ENCODE measurements at regions not wholly inside any gene's neighbourhood (a gene's known extent, or its start where the extent isn't known, plus 50 kb on each side); places are given as distances from the start of the nearest gene placed in this dataset.

- ATAC-seq = no peak
- no peak overlapping the region for H3K4me3 ChIP-seq
- H3K36me3 ChIP-seq = no peaks in the 10 kb centered on the region
- no peaks in the 10 kb centered on the region for H3K9me3 ChIP-seq
- no peak overlapping the region for H3K27ac ChIP-seq
- H3K27me3 ChIP-seq = no peaks in the 10 kb centered on the region
- TF ChIP-seq POLR2AphosphoS5 (IDR thresholded peaks at IDR 0.05) (no peak), POLR2A (IDR thresholded peaks at IDR 0.05) (no peak), EP300 (IDR thresholded peaks at IDR 0.05) (no peak)
- TF ChIP-seq, protein P1, sequence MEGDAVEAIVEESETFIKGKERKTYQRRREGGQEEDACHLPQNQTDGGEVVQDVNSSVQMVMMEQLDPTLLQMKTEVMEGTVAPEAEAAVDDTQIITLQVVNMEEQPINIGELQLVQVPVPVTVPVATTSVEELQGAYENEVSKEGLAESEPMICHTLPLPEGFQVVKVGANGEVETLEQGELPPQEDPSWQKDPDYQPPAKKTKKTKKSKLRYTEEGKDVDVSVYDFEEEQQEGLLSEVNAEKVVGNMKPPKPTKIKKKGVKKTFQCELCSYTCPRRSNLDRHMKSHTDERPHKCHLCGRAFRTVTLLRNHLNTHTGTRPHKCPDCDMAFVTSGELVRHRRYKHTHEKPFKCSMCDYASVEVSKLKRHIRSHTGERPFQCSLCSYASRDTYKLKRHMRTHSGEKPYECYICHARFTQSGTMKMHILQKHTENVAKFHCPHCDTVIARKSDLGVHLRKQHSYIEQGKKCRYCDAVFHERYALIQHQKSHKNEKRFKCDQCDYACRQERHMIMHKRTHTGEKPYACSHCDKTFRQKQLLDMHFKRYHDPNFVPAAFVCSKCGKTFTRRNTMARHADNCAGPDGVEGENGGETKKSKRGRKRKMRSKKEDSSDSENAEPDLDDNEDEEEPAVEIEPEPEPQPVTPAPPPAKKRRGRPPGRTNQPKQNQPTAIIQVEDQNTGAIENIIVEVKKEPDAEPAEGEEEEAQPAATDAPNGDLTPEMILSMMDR (IDR thresholded peaks at IDR 0.05) = no peak
- peaks cover 0 to 26% (median 0%) of the 10 kb centered on the region in 3 donors for H3K4me1 ChIP-seq
Measured at GRCh38 chr3:15889936-15890335, 92.2 kb upstream of the ANKRD28 start.

DNA sequence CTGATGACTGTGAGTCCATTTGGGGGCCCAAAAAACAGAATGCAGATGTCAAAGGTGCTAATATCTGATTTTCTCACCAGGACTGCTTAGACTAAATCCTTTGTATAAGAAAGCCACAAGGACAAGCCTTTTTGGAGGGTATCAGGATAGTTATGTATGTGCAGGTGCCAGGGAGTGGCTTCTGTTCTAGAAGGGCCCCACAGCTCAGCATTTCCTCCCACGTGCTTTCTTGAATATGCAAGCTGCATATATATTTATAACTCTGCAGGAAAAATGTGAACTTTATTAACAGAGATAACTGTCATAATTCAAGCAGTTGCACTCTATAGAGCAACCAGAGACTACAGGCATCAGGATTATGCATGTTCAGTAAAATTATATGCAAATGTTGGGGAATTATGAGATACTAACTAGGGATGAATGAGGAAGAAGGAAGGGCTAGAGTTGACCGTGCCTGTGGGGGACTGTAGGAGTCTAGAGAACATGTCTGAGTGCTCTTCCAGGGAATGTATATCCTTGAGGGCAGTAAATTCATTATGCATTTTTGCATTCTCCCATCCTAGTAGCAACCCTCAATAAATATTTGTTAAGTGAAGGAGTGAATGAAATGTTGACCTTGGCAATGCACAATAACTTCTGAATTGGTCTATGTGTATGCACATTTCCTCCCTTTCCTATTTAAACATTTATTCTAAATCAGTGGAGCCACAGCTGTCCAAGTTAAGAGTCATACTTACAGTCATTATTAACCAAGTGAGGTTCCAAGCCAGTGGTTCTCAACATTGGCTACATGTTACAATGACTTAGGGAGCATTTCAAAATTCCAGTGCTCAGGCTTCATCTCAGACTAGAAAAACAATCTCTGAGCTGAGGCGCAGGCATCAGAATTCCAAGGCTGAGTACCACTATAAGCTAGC lies 94.8 kb upstream of the ANKRD28 start:
- Histone ChIP-seq H3K9me3 (peaks cover 0 to 11% (median 0%) of the 10 kb centered on the region in 3 donors), H3K36me3 (no peaks in the 10 kb centered on the region), H3K4me1 (peaks cover 0 to 27% (median 0%) of the 10 kb centered on the region in 3 donors), H3K27ac (peak overlapping the region in 3 of 4 donors; percentile 75 to 87 (median 82)), H3K4me3 (no peak overlapping the region), H3K27me3 (no peaks in the 10 kb centered on the region)
- no peak for ATAC-seq
- 63 to 85% methylated on average over 3 of the region's 3 CpGs for WGBS, 2 donors (ENCODE audit: low coverage in 1 of 2)
- TF ChIP-seq POLR2A (IDR thresholded peaks at IDR 0.05) (no peak), EP300 (IDR thresholded peaks at IDR 0.05) (no peak), POLR2AphosphoS5 (IDR thresholded peaks at IDR 0.05) (no peak)
- TF ChIP-seq, protein P1 (IDR thresholded peaks at IDR 0.05) = no peak

GRCh38 chr3:15894382-15894781 lies 96.6 kb upstream of the ANKRD28 start:
- Histone ChIP-seq H3K9me3 (peaks cover 0 to 11% (median 0%) of the 10 kb centered on the region in 3 donors), H3K27ac (peak overlapping the region; percentile 68 to 87 (median 78)), H3K36me3 (no peaks in the 10 kb centered on the region), H3K4me3 (no peak overlapping the region), H3K4me1 (peaks cover 0 to 27% (median 0%) of the 10 kb centered on the region in 3 donors), H3K27me3 (no peaks in the 10 kb centered on the region)
- no peak for ATAC-seq
- 60 to 86% methylated on average over 2 of the region's 2 CpGs for WGBS, 2 donors (ENCODE audit: low coverage in 1 of 2)
- TF ChIP-seq POLR2A (IDR thresholded peaks at IDR 0.05) (no peak), EP300 (IDR thresholded peaks at IDR 0.05) (no peak), POLR2AphosphoS5 (IDR thresholded peaks at IDR 0.05) (no peak)
- TF ChIP-seq, protein P1 (IDR thresholded peaks at IDR 0.05) = no peak

DNA sequence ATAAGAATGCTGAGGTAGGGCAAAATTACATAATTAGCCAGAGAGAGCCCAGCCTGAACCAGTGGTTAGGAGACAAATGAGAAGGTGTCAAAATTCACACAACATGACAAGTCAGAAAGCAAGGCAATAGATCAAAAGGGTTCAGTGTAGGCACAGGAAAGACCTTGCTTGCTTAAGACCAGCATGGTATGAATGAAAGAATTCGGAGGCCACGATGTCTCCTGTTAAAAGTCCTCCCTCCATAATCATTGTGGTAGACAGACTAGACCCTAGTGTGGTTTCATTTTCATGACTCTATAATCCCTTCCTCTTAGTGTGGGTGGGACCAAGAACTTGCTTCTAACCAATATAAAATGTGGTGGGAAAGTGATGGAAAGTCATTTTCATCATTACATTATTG lies 98.7 kb upstream of the ANKRD28 start:
- WGBS, 2 donors (ENCODE audit: low coverage in 1 of 2) = 54 to 89% methylated on average over 2 of the region's 2 CpGs
- H3K4me1 ChIP-seq = peaks cover 0 to 27% (median 0%) of the 10 kb centered on the region in 3 donors
- no peaks in the 10 kb centered on the region for H3K36me3 ChIP-seq
- no peak overlapping the region for H3K4me3 ChIP-seq
- H3K9me3 ChIP-seq = peaks cover 0 to 11% (median 0%) of the 10 kb centered on the region in 3 donors
- H3K27ac ChIP-seq = no peak overlapping the region
- no peak for ATAC-seq
- no peaks in the 10 kb centered on the region for H3K27me3 ChIP-seq
- TF ChIP-seq EP300 (IDR thresholded peaks at IDR 0.05) = no peak

DNA sequence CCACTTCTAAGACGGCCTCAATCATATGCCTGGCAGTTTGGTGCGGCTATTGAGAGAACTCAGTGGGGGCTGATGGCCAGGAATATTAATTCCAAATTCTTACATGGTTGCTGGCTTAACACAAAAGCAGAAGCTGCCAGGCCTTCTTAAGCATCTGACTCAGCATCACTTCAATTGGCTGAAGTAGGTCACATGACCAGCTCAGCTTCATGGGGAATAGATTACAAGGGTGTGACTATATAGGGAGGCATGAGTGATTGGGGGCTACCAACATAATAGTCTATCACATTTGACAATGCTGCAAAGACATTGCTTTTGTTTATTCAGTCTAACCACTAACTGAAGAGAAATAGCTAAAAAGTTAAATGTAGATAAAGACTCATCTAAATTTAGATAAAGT lies 101.6 kb upstream of the ANKRD28 start:
- H3K4me1 ChIP-seq = peaks cover 8 to 28% (median 15%) of the 10 kb centered on the region in 3 donors
- no peak overlapping the region for H3K4me3 ChIP-seq
- ATAC-seq = no peak
- no peak overlapping the region for H3K27ac ChIP-seq
- H3K9me3 ChIP-seq = peaks cover 0 to 11% (median 0%) of the 10 kb centered on the region in 3 donors
- WGBS, 2 donors (ENCODE audit: low coverage in 1 of 2) = 93% methylated on average over 2 of the region's 2 CpGs; no CpG with 5 or more reads in 1 of the 2 donors
- no peaks in the 10 kb centered on the region for H3K36me3 ChIP-seq
- no peaks in the 10 kb centered on the region for H3K27me3 ChIP-seq
- TF ChIP-seq POLR2A (IDR thresholded peaks at IDR 0.05) (no peak), EP300 (IDR thresholded peaks at IDR 0.05) (no peak), POLR2AphosphoS5 (IDR thresholded peaks at IDR 0.05) (no peak)
- TF ChIP-seq, protein P1 (IDR thresholded peaks at IDR 0.05) = no peak
